ENCODE measurements at regions not wholly inside any gene's neighbourhood (a gene's known extent, or its start where the extent isn't known, plus 50 kb on each side); places are given as distances from the start of the nearest gene placed in this dataset.

DNA sequence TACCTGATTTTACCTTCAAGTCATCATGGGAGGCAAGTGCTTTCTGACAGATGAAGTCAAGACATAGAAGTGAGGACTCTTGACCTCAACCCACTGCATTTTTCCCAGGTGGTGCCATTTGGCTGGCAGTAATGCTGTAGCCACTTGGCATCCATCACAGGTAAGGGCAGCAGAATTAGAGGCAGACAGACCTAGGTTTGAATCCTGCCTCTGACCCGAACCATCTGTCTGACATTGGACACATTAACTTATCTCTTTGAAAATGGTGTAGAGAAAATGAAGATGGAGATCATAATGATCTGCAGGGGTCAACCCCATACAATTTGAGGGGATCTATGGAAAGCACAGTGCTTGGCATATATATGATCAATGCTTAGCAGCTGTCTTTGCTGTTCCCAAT lies 505.5 kb downstream of the NPIPA7 start:
- no peak overlapping the region for H3K4me3 ChIP-seq
- H3K27ac ChIP-seq, result no peak overlapping the region
- no peaks in the 10 kb centered on the region for H3K36me3 ChIP-seq
- no peaks in the 10 kb centered on the region for H3K4me1 ChIP-seq
- intact Hi-C loops (cut with DNase I; ENCODE audit: low total_unique reads), result no loop called here
- TF ChIP-seq, protein P1, sequence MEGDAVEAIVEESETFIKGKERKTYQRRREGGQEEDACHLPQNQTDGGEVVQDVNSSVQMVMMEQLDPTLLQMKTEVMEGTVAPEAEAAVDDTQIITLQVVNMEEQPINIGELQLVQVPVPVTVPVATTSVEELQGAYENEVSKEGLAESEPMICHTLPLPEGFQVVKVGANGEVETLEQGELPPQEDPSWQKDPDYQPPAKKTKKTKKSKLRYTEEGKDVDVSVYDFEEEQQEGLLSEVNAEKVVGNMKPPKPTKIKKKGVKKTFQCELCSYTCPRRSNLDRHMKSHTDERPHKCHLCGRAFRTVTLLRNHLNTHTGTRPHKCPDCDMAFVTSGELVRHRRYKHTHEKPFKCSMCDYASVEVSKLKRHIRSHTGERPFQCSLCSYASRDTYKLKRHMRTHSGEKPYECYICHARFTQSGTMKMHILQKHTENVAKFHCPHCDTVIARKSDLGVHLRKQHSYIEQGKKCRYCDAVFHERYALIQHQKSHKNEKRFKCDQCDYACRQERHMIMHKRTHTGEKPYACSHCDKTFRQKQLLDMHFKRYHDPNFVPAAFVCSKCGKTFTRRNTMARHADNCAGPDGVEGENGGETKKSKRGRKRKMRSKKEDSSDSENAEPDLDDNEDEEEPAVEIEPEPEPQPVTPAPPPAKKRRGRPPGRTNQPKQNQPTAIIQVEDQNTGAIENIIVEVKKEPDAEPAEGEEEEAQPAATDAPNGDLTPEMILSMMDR (IDR thresholded peaks at IDR 0.05), result no peak
- no peaks in the 10 kb centered on the region for H3K27me3 ChIP-seq
- H3K9me3 ChIP-seq, result no peaks in the 10 kb centered on the region
- DNase-seq, result no peak

DNA sequence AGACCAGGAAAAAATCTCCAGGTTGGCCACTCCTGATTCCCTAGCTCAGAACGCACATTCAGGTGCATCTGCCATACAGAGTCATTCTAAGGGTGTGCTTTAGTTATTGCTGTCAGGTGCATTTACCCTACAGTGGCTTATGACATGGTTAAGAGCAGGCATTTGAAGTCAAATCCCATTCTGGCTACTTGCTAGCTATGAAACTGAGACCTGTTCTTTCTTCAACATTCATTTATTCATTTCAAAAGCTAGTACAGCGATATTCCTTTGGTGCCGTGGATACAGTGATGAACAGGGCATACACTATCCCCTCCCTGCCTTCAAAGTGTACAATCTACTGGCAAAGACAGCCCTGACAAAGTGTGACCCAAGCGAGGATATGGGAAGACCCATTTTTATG lies 508.3 kb downstream of the NPIPA7 start:
- TF ChIP-seq, protein P1 (IDR thresholded peaks at IDR 0.05), result no peak
- DNase-seq, result no peak
- Histone ChIP-seq H3K27me3 (no peaks in the 10 kb centered on the region), H3K4me1 (no peaks in the 10 kb centered on the region), H3K4me3 (no peak overlapping the region), H3K27ac (no peak overlapping the region), H3K9me3 (no peaks in the 10 kb centered on the region), H3K36me3 (no peaks in the 10 kb centered on the region)
- intact Hi-C loops (cut with DNase I; ENCODE audit: low total_unique reads), result no loop called here

DNA sequence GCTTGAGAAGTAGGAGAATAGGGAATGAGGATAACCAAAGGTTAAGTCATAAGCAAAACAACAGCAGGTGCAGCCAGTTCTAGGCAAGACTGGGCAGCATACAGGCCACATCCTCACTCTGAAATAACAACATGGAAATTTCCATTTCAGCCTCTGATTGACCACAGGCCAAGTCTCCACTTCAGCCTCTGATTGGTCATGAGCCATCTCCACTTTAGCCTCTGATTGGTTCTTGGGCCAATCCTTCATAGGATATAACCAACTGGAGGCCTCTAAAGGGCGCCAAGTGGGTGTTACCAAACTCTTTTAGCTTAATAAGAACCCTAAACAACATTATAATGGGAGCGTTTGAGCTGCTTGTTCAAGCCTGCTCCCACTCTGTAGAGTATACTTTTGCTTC lies 512.0 kb downstream of the NPIPA7 start:
- H3K4me3 ChIP-seq, result no peak overlapping the region
- H3K4me1 ChIP-seq, result no peaks in the 10 kb centered on the region
- TF ChIP-seq, protein P1 (IDR thresholded peaks at IDR 0.05), result no peak
- DNase-seq, result no peak
- H3K9me3 ChIP-seq, result no peaks in the 10 kb centered on the region
- no peak overlapping the region for H3K27ac ChIP-seq
- no peaks in the 10 kb centered on the region for H3K27me3 ChIP-seq
- H3K36me3 ChIP-seq, result no peaks in the 10 kb centered on the region
- intact Hi-C loops (cut with DNase I; ENCODE audit: low total_unique reads), result no loop called here

DNA sequence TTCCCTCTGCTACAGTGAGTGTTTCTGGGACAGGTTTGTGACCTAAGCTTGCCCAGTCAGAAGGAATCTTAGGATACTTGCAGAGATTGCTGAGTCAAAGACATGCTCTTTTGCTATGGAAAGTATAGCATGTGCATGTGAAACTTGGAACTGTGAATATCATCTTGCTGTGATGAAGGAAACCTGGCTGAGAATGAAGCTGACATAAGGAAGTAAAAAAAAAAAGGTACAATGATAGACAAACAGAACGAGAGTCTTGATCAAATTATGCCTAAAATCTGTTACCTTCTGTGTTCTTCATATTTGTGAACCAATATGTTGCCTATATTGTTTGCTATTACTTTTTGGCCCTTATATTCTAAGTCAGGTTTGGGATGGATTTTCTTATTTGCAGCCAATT lies 525.7 kb downstream of the NPIPA7 start:
- Histone ChIP-seq H3K36me3 (no peaks in the 10 kb centered on the region), H3K27me3 (no peaks in the 10 kb centered on the region), H3K4me1 (no peaks in the 10 kb centered on the region), H3K27ac (no peak overlapping the region), H3K9me3 (peaks cover 4 to 20% (median 8%) of the 10 kb centered on the region in 3 donors), H3K4me3 (no peak overlapping the region)
- TF ChIP-seq, protein P1 (IDR thresholded peaks at IDR 0.05), result no peak
- intact Hi-C loops (cut with DNase I; ENCODE audit: low total_unique reads), result no loop called here
- DNase-seq, result no peak

DNA sequence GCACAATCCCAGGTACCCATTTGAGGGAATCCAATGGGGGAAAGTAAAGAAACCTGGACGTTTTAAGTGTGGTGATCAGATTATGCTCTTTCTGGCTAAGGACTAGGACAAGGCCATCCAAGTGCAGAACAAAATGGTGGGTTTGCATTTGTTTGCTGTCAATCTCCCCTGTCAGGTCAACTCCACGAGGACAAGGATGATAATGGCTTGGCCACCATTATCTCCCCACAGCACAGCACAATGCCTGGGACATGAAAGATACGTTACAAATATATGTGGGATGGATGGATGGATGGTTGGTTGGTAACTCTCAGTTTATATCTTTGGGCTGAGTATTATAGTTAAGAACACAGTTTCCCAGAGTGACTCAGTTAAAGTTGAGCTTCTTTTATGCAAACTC lies 526.9 kb downstream of the NPIPA7 start:
- H3K27me3 ChIP-seq, result no peaks in the 10 kb centered on the region
- no peak overlapping the region for H3K4me3 ChIP-seq
- H3K9me3 ChIP-seq, result peaks cover 3 to 20% (median 8%) of the 10 kb centered on the region in 3 donors
- no peaks in the 10 kb centered on the region for H3K36me3 ChIP-seq
- no peak for DNase-seq
- no peak overlapping the region for H3K27ac ChIP-seq
- H3K4me1 ChIP-seq, result no peaks in the 10 kb centered on the region
- TF ChIP-seq, protein P1 (IDR thresholded peaks at IDR 0.05), result no peak
- intact Hi-C loops (cut with DNase I; ENCODE audit: low total_unique reads), result no loop called here

DNA sequence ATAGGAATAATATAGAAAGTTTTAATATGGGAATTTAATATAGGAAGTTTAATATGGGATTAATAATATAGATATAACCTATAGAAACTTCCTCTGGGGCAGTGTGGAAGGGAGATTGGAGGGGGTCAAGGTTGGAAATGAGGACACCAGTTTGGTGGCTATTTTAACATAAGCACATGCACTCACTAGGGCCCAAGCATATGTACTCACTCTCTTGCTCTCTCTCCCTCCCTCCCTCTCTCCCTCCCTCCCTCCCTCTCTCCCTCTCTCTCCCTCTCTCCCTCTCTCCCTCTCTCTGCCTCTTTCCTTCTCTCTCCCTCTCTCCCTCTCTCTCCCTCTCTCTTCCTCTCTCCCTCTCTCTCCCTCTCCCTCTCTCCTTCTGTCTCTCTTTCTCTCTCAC lies 528.1 kb downstream of the NPIPA7 start:
- DNase-seq, result no peak
- peaks cover 0 to 13% (median 8%) of the 10 kb centered on the region in 3 donors for H3K9me3 ChIP-seq
- H3K36me3 ChIP-seq, result no peaks in the 10 kb centered on the region
- H3K4me1 ChIP-seq, result no peaks in the 10 kb centered on the region
- intact Hi-C loops (cut with DNase I; ENCODE audit: low total_unique reads), result no loop called here
- TF ChIP-seq, protein P1 (IDR thresholded peaks at IDR 0.05), result no peak
- no peak overlapping the region for H3K27ac ChIP-seq
- H3K27me3 ChIP-seq, result no peaks in the 10 kb centered on the region
- no peak overlapping the region for H3K4me3 ChIP-seq
